Nephron progenitor cell (in vitro differentiated cells): ENCODE measurements at regions not wholly inside any gene's neighbourhood (a gene's known extent, or its start where the extent isn't known, plus 50 kb on each side); places are given as distances from the start of the nearest gene placed in this dataset.

ENCODE experiments used
- DNase-seq: peaks from one replicate; pipeline ENCODE4 v3.0.0; 2021
- H3K27ac Mint-ChIP-seq: 2 replicates; pipeline ENCODE4 v1.8.0; 2021; ENCODE audit warnings: mild to moderate bottlenecking, moderate library complexity, mixed read lengths
- H3K27me3 Mint-ChIP-seq: 2 replicates; pipeline ENCODE4 v1.8.0; 2021; ENCODE audit warnings: mild to moderate bottlenecking, low read depth, mixed read lengths; ENCODE audit not compliant: poor library complexity
- H3K36me3 Mint-ChIP-seq: 2 replicates; pipeline ENCODE4 v1.8.0; 2021; ENCODE audit warnings: low read depth, mixed read lengths
- H3K4me1 Mint-ChIP-seq: 2 replicates; pipeline ENCODE4 v1.8.0; 2021; ENCODE audit warnings: mixed read lengths
- H3K4me3 Mint-ChIP-seq: 2 replicates; pipeline ENCODE4 v1.8.0; 2021; ENCODE audit warnings: mild to moderate bottlenecking, moderate library complexity, mixed read lengths
- H3K9me3 Mint-ChIP-seq: 2 replicates; pipeline ENCODE4 v1.8.0; 2021; ENCODE audit warnings: mild to moderate bottlenecking, moderate library complexity, mixed read lengths
- TF ChIP-seq, protein P1 (sequence below): fragments of 200-600 bp; sonication (generic); IDR thresholded peaks from 2 replicates; pipeline ENCODE4 v1.5.0; 2021; ENCODE audit warnings: antibody characterized with exemption

GRCh38 chr12:107522692-107523477 is 162.7 kb upstream of the PWP1 start:
- Mint-ChIP-seq H3K36me3 (peaks cover 18% of the 10 kb centered on the region), H3K27ac (no peak overlapping the region), H3K27me3 (peaks cover 11% of the 10 kb centered on the region), H3K9me3 (peaks cover under 1% of the 10 kb centered on the region), H3K4me1 (peaks cover 23% of the 10 kb centered on the region), H3K4me3 (no peak overlapping the region)
- no peak for DNase-seq
- TF ChIP-seq, protein P1, sequence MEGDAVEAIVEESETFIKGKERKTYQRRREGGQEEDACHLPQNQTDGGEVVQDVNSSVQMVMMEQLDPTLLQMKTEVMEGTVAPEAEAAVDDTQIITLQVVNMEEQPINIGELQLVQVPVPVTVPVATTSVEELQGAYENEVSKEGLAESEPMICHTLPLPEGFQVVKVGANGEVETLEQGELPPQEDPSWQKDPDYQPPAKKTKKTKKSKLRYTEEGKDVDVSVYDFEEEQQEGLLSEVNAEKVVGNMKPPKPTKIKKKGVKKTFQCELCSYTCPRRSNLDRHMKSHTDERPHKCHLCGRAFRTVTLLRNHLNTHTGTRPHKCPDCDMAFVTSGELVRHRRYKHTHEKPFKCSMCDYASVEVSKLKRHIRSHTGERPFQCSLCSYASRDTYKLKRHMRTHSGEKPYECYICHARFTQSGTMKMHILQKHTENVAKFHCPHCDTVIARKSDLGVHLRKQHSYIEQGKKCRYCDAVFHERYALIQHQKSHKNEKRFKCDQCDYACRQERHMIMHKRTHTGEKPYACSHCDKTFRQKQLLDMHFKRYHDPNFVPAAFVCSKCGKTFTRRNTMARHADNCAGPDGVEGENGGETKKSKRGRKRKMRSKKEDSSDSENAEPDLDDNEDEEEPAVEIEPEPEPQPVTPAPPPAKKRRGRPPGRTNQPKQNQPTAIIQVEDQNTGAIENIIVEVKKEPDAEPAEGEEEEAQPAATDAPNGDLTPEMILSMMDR: peak; percentile 31

DNA sequence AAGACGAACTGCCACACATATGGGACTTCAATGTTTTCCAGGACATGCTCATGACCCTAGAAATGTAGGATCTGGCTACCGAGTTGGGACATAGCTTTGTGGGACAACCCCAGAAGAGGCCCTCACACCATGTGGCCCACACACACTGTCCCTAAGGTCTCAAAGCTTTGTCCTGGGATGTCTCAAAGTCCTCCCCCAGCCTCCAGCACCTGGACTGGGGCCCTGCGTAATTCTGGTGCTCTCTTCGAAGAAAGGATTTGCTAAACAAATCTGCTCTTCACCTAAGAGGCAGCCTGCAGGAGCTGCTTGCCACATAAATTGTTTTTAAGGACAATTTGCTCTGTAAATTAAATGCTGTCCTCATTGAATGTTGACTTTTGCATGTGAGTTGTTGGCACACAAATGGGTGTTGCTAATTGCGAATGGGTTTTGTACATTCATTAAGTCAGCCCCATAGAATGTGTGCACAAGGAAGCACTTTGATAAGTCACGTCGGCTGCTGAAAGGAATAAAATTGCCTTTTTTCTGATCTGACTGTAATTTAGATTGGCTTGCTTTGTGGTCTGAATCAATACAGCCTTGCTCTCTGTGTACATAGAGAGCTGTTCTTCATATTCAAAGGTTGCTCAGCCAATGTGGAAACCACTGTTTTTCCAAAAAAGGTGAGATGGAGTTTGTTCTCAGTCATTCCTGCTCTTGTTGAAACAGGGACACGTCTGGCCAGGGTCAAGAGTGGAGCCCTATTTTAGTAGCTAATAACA is 161.6 kb upstream of the PWP1 start:
- Mint-ChIP-seq H3K4me1 (peaks cover 23% of the 10 kb centered on the region), H3K4me3 (no peak overlapping the region), H3K27ac (no peak overlapping the region), H3K36me3 (peaks cover 18% of the 10 kb centered on the region), H3K27me3 (peaks cover 11% of the 10 kb centered on the region), H3K9me3 (no peaks in the 10 kb centered on the region)
- TF ChIP-seq, protein P1: no peak
- no peak for DNase-seq

- Mint-ChIP-seq H3K4me3 (no peak overlapping the region), H3K36me3 (peaks cover 18% of the 10 kb centered on the region), H3K27me3 (peaks cover 11% of the 10 kb centered on the region), H3K27ac (no peak overlapping the region), H3K4me1 (peaks cover 17% of the 10 kb centered on the region), H3K9me3 (no peaks in the 10 kb centered on the region)
- DNase-seq: no peak
- TF ChIP-seq, protein P1: no peak
Measured at GRCh38 chr12:107525063-107525718, 160.4 kb upstream of the PWP1 start.

- peaks cover 11% of the 10 kb centered on the region for H3K36me3 Mint-ChIP-seq
- TF ChIP-seq, protein P1: no peak
- H3K4me3 Mint-ChIP-seq: no peak overlapping the region
- peaks cover 17% of the 10 kb centered on the region for H3K4me1 Mint-ChIP-seq
- no peaks in the 10 kb centered on the region for H3K9me3 Mint-ChIP-seq
- DNase-seq: no peak
- peak overlapping the region; percentile 60 for H3K27ac Mint-ChIP-seq
- H3K27me3 Mint-ChIP-seq: peaks cover 9% of the 10 kb centered on the region
Measured at GRCh38 chr12:107525719-107526554, 159.7 kb upstream of the PWP1 start.

GRCh38 chr12:107526555-107527180 is 158.9 kb upstream of the PWP1 start:
- TF ChIP-seq, protein P1: no peak
- H3K4me1 Mint-ChIP-seq: peaks cover 17% of the 10 kb centered on the region
- no peak for DNase-seq
- no peaks in the 10 kb centered on the region for H3K9me3 Mint-ChIP-seq
- no peak overlapping the region for H3K4me3 Mint-ChIP-seq
- peak overlapping the region; percentile 60 for H3K27ac Mint-ChIP-seq
- peaks cover 4% of the 10 kb centered on the region for H3K36me3 Mint-ChIP-seq
- H3K27me3 Mint-ChIP-seq: peaks cover 4% of the 10 kb centered on the region
